ENCODE measurements at regions not wholly inside any gene's neighbourhood (a gene's known extent, or its start where the extent isn't known, plus 50 kb on each side); places are given as distances from the start of the nearest gene placed in this dataset.

DNA sequence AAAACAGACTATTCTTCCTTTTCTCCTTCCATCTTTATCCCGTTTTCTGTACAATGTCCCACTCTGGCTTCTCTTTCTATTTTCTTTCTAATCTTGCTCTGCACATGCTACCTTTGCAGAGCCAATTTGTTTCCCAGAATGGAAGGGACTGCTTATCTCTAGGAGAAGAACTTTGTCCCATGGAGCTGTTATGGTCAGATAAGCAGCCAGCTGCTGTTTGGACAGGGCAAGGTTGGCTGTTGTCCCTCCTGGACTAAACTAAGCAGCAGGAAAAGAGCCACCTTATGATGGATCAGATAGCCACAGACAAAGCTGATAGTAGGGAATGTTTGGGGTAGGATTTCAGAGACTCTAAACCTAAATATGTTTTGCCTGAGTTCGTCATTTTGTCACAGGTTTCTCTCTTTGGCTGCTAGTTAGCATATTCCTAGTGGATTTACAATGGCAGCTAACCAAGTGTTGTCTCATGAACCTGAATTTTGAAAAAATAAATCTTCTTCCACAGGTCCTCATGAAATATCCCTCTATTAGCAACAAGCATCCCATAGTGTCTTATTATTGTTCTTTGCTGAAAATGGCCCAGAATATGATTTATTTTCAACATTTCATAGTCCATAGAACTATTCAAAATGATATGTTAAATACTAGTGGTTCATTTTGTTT lies 262.8 kb downstream of the SLC16A7 start:
- TF ChIP-seq, protein P1, sequence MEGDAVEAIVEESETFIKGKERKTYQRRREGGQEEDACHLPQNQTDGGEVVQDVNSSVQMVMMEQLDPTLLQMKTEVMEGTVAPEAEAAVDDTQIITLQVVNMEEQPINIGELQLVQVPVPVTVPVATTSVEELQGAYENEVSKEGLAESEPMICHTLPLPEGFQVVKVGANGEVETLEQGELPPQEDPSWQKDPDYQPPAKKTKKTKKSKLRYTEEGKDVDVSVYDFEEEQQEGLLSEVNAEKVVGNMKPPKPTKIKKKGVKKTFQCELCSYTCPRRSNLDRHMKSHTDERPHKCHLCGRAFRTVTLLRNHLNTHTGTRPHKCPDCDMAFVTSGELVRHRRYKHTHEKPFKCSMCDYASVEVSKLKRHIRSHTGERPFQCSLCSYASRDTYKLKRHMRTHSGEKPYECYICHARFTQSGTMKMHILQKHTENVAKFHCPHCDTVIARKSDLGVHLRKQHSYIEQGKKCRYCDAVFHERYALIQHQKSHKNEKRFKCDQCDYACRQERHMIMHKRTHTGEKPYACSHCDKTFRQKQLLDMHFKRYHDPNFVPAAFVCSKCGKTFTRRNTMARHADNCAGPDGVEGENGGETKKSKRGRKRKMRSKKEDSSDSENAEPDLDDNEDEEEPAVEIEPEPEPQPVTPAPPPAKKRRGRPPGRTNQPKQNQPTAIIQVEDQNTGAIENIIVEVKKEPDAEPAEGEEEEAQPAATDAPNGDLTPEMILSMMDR (IDR thresholded peaks at IDR 0.05): no peak
- no peak for DNase-seq
- Mint-ChIP-seq H3K27ac (no peak overlapping the region), H3K36me3 (ENCODE audit: low read depth) (no peaks in the 10 kb centered on the region), H3K4me1 (no peaks in the 10 kb centered on the region), H3K27me3 (ENCODE audit: low read depth, poor library complexity) (peaks cover under 1% of the 10 kb centered on the region), H3K4me3 (no peak overlapping the region), H3K9me3 (peaks cover 33% of the 10 kb centered on the region)

DNA sequence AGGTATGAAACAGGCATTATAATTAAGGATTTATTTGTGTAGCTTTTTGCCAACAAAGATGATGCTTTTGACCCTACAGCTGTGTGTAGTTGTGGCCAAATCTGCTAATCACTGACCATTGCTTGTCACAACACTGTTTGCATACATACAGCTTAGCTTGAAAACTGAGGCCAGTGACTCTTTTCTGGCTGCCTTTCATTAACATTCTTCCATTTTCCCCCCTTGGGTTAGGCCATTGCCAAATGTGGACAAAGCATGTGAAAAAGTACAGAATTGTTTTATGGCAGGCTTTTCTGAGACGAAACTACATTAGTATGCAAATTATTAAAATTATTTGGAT lies 263.3 kb downstream of the SLC16A7 start:
- Mint-ChIP-seq H3K36me3 (ENCODE audit: low read depth) (no peaks in the 10 kb centered on the region), H3K4me3 (no peak overlapping the region), H3K9me3 (peaks cover 31% of the 10 kb centered on the region), H3K4me1 (no peaks in the 10 kb centered on the region), H3K27me3 (ENCODE audit: low read depth, poor library complexity) (peaks cover 3% of the 10 kb centered on the region), H3K27ac (no peak overlapping the region)
- no peak for DNase-seq
- TF ChIP-seq, protein P1 (IDR thresholded peaks at IDR 0.05): no peak

DNA sequence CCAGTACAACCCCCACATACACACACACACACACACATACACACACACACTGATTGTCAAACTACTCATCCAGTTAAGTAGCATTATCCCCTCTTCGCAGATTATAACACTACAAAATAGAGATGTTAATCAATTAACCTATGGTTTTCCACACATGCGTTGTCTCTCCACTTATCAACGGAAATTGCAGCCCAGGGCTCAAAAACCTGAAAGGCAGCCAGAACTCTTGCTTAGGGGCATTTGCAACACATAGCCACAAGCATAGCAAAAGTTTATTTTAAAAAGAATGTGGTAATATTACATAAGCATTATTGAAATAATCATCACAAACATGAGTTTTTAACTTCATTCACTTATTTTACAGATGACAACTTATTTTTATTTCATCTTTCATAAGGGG lies 265.8 kb downstream of the SLC16A7 start:
- no peak for DNase-seq
- H3K36me3 Mint-ChIP-seq (ENCODE audit: low read depth): no peaks in the 10 kb centered on the region
- H3K27ac Mint-ChIP-seq: peak overlapping the region; percentile 30
- H3K9me3 Mint-ChIP-seq: peaks cover 15% of the 10 kb centered on the region
- peaks cover 3% of the 10 kb centered on the region for H3K27me3 Mint-ChIP-seq (ENCODE audit: low read depth, poor library complexity)
- H3K4me1 Mint-ChIP-seq: no peaks in the 10 kb centered on the region
- TF ChIP-seq, protein P1 (IDR thresholded peaks at IDR 0.05): no peak
- H3K4me3 Mint-ChIP-seq: no peak overlapping the region

DNA sequence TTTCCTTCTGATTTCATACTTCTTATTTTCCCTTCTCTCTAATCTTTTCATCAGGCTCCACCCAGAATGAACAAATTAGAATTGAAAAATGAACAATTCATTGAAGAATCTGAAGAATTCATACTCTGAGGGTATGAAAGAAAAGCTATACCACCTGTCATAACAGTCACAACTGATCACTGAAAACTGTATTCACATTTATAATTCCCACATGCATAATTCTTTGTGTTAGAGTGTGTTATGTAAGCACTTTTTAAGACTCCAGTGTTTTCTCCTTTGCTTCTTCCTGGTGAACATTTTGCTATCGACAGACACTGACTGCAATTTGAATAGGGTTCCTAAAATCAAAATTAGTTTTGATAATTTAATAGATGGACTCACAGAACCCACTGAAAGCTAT lies 271.2 kb downstream of the SLC16A7 start:
- Mint-ChIP-seq H3K9me3 (no peaks in the 10 kb centered on the region), H3K4me3 (no peak overlapping the region), H3K4me1 (no peaks in the 10 kb centered on the region), H3K36me3 (ENCODE audit: low read depth) (no peaks in the 10 kb centered on the region), H3K27me3 (ENCODE audit: low read depth, poor library complexity) (peaks cover 3% of the 10 kb centered on the region), H3K27ac (no peak overlapping the region)
- TF ChIP-seq, protein P1 (IDR thresholded peaks at IDR 0.05): no peak
- DNase-seq: no peak

DNA sequence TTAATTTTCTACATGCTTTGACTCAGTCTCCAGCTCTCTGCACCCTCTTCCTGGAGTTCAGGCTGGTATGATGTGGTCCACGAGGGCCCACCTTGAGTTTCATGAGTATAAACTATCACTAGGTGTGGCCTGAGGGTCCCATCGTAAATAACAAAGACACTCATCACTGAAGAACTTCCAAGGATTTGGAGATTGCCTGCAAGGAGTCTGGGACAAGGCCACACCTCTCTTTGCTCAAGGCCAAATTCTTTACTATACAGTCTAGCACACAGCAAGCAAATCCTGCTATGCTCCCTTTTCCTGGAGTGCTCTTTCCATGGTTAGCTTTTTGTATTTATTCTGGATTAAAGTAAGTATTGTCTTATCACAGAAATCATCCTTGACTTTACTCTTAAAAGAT lies 271.9 kb downstream of the SLC16A7 start:
- no peaks in the 10 kb centered on the region for H3K4me1 Mint-ChIP-seq
- no peaks in the 10 kb centered on the region for H3K9me3 Mint-ChIP-seq
- no peak overlapping the region for H3K27ac Mint-ChIP-seq
- DNase-seq: no peak
- peaks cover 3% of the 10 kb centered on the region for H3K27me3 Mint-ChIP-seq (ENCODE audit: low read depth, poor library complexity)
- TF ChIP-seq, protein P1 (IDR thresholded peaks at IDR 0.05): no peak
- H3K36me3 Mint-ChIP-seq (ENCODE audit: low read depth): no peaks in the 10 kb centered on the region
- H3K4me3 Mint-ChIP-seq: no peak overlapping the region

DNA sequence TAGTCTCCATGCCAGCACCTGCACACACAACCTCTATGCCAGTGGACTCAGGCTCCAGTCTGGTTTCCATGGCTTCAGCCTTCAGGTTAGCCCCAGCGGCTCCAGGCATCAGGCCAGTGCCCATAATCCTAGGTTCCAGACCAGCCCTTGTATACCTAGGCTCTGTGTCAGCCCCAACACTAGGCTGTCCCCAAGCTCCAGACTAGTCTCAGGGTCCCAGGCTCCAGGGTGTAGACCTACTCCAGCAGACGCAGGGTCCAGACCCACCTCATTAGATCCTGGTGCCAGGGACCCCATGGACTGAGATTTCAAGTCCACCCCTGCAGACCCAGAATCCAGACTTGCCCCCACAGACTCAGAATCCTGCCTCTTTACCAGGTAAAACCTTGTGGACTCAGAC lies 275.9 kb downstream of the SLC16A7 start:
- H3K9me3 Mint-ChIP-seq: peaks cover 3% of the 10 kb centered on the region
- H3K4me1 Mint-ChIP-seq: peaks cover 5% of the 10 kb centered on the region
- H3K27me3 Mint-ChIP-seq (ENCODE audit: low read depth, poor library complexity): peaks cover 4% of the 10 kb centered on the region
- DNase-seq: no peak
- TF ChIP-seq, protein P1 (IDR thresholded peaks at IDR 0.05): no peak
- H3K27ac Mint-ChIP-seq: no peak overlapping the region
- H3K36me3 Mint-ChIP-seq (ENCODE audit: low read depth): no peaks in the 10 kb centered on the region
- no peak overlapping the region for H3K4me3 Mint-ChIP-seq

Data from nephron progenitor cell (in vitro differentiated cells).